ENCODE measurements at regions not wholly inside any gene's neighbourhood (a gene's known extent, or its start where the extent isn't known, plus 50 kb on each side); places are given as distances from the start of the nearest gene placed in this dataset.

DNA sequence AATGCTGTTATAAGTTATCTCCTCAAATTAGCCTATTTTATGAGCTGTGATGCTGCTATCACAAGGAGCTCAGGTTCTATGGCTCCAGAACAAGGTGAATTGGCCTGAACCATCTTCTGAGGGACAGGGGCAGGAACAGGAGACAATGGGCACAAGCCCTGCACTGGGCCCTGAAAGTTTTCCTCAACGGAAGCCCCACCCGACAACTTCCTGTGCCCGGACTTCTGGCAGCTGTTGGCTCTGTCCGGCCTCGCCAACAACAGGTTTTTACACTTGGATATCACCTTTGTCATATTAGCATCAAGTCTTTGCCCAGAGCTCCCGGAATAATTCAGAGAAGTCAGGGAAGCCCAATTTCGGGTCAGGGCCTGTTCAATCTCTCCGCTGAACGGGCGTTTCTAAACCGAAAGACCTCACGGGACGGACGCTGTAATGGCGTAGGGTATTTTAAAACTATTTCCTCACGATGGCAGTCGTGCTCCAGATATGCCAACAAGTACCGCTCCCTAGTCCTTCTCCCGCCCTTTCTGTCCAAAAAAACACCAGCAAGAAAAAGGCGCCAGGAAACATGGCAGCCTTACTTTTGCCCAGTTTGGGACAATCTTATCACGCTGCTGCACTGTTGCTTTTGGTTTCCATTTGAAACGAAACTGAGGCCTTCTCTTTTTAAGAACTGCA lies 201.0 kb upstream of the STK26 start:
- TF ChIP-seq, protein P1, sequence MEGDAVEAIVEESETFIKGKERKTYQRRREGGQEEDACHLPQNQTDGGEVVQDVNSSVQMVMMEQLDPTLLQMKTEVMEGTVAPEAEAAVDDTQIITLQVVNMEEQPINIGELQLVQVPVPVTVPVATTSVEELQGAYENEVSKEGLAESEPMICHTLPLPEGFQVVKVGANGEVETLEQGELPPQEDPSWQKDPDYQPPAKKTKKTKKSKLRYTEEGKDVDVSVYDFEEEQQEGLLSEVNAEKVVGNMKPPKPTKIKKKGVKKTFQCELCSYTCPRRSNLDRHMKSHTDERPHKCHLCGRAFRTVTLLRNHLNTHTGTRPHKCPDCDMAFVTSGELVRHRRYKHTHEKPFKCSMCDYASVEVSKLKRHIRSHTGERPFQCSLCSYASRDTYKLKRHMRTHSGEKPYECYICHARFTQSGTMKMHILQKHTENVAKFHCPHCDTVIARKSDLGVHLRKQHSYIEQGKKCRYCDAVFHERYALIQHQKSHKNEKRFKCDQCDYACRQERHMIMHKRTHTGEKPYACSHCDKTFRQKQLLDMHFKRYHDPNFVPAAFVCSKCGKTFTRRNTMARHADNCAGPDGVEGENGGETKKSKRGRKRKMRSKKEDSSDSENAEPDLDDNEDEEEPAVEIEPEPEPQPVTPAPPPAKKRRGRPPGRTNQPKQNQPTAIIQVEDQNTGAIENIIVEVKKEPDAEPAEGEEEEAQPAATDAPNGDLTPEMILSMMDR (IDR thresholded peaks at IDR 0.05): peak in 2 of 6 experiments; percentile 65 to 74
- TF ChIP-seq POLR2A (IDR thresholded peaks at IDR 0.05): no peak
